Adrenal gland (tissue), 9 donors: ENCODE measurements at regions not wholly inside any gene's neighbourhood (a gene's known extent, or its start where the extent isn't known, plus 50 kb on each side); places are given as distances from the start of the nearest gene placed in this dataset.
"Not testable (repeated sequence)": the region's sequence is repeated elsewhere in the genome, so short reads cannot be mapped to it uniquely, and the experiment has no call there.

Experiments
- DNase-seq, 7 donors: peaks; one replicate each; pipeline ENCODE4 v3.0.0-alpha.2; 2019 to 2020
- H3K27ac ChIP-seq, 5 donors: fragments of 200-600 bp; sonication (generic) in 4 of 5; 1 replicate in 3 of 5; 2 replicates in 2 of 5; pipeline versions ENCODE4 v1.5.1 to v1.8.0; 2016 to 2020; ENCODE audit warnings: mild to moderate bottlenecking in 1 of 5
- H3K27me3 ChIP-seq: fragments of 200-600 bp; 2 replicates; pipeline ENCODE4 v1.8.0; 2021
- H3K36me3 ChIP-seq, 2 donors: fragments of 200-600 bp; replicated peaks in 1 of 2; 1 replicate in 1 of 2; 2 replicates in 1 of 2; pipeline versions ENCODE4 v1.5.1 to v1.8.0; 2018 to 2022
- H3K4me1 ChIP-seq, 2 donors: fragments of 200-600 bp; replicated peaks in 1 of 2; 1 replicate in 1 of 2; 2 replicates in 1 of 2; pipeline versions ENCODE4 v1.5.1 to v1.8.0; 2018 to 2021
- H3K4me3 ChIP-seq, 4 donors: fragments of 200-600 bp; sonication (generic) in 3 of 4; one replicate each; pipeline ENCODE4 v1.5.1; 2016 to 2018
- H3K9me3 ChIP-seq, 3 donors: fragments of 200-600 bp; sonication (generic) in 1 of 3; replicated peaks in 1 of 3; 1 replicate in 2 of 3; 2 replicates in 1 of 3; pipeline versions ENCODE4 v1.5.1 to v1.8.0; 2016 to 2021
- CTCF ChIP-seq, 6 experiments: fragments of 450-650 bp in 4 of 6; fragments of 200-600 bp in 2 of 6; sonication (generic) in 1 of 6; IDR thresholded peaks; 1 replicate in 5 of 6; 2 replicates in 1 of 6; pipeline versions ENCODE4 v1.5.1 to v1.8.0; 2016 to 2021; ENCODE audit warnings: antibody characterized with exemption in 6 of 6, mild to moderate bottlenecking in 2 of 6, moderate library complexity in 1 of 6
- POLR2A ChIP-seq, 2 donors: fragments of 450-650 bp; IDR thresholded peaks; one replicate each; pipeline ENCODE4 v1.6.1; 2017; ENCODE audit warnings: antibody characterized with exemption in 2 of 2, mild to moderate bottlenecking in 2 of 2, moderate library complexity in 1 of 2
- WGBS, 4 donors: extraction: QIAGEN DNeasy Blood & Tissue Kit in 2 of 4; methylation state at CpG; one replicate each; pipeline versions ENCODE4 v1.1.5 to v1.1.7; 2013 to 2017; 5-methylcytosine and 5-hydroxymethylcytosine counted together
- intact Hi-C, 2 donors: fragments of 100-400 bp; cut with DNase I; formaldehyde crosslinking; loops; one replicate each; pipeline versions ENCODE4 v1.14.1 to v1.15.0; 2022 to 2023
- donor health status: healthy with polysubstance abuse.
- donor health status: Bipolar disorder and iron deficiency.
- donor health status: DM: yes; HTN: yes; CAD: no.
- donor health status: DM: no; HTN: no; CAD: no.
- donor health status: DM: no; HTN: no; CAD: no.

DNA sequence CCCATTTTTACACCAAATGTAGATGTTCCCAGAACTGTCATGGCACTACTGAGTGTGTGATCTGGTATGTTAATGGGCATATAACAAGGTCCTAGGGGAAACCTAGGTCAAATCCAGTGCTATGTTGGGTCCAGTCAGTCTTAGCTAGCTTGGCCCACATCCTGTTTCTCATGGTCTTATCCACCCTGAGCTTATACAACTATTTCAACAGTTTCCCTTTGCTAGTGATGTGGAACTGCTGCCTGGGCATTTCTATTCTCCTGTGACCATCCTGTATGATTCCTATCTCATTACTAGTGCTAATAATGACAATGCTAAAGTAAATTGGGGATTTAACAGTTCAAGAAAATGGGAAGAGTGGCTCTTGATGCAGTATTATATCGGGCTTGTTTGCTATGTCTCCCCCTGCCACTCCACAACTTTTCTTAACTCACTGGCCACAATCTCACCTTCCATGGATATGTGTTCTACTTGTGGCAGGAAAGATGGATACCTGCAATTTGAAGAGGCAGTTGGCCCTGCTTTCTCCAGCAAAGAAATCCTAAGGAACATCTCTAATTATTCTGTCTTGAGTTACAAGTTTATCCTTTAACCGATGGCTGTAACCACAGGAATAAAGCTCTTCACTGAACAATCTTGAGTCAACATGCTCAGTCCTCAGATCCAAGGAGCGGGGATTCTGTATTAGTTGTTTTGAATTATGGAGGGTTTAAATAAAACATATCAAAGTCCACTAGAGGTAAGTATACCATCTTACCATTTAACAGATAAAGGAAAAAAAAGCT, 707.8 kb downstream of the XPNPEP1 start:
- Histone ChIP-seq H3K27ac (no peak overlapping the region), H3K9me3 (no peaks in the 10 kb centered on the region), H3K36me3 (no peaks in the 10 kb centered on the region), H3K4me1 (no peaks in the 10 kb centered on the region), H3K4me3 (no peak overlapping the region), H3K27me3 (no peaks in the 10 kb centered on the region)
- WGBS, 4 donors: 74 to 89% (median 80%) methylated on average over 3 of the region's 3 CpGs
- TF ChIP-seq POLR2A (IDR thresholded peaks at IDR 0.05) (no peak), CTCF (IDR thresholded peaks at IDR 0.05) (no peak)
- DNase-seq: no peak
- intact Hi-C loops: no loop called here

GRCh38 chr10:109214891-109215290, 708.4 kb downstream of the XPNPEP1 start:
- DNase-seq, H3K4me3 ChIP-seq, H3K27me3 ChIP-seq, H3K27ac ChIP-seq, H3K9me3 ChIP-seq, intact Hi-C loops, H3K4me1 ChIP-seq, H3K36me3 ChIP-seq: not testable (repeated sequence)
- 80 to 91% (median 86%) methylated on average over 3 of the region's 3 CpGs for WGBS, 4 donors

DNA sequence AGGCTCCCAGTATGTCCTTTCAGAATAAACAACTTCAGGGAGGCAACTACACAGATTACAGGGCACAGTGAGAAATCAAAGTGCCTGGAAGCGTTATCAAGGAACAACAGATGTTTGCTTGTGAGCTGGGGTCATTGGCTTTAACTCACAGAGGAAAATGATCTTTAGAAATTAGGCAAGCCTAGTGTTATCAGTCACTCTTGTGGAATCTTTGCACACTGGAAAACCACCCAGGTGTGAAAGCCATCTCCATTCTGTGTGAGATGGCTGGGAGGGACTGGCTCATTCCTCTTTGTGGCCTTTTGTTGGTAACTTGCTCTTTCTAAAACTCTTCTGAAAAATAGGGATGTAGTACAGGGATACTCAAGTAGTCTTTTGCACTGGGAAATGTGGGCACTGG, 716.0 kb downstream of the XPNPEP1 start:
- no peak for DNase-seq

GRCh38 chr10:109205929-109206585, 717.3 kb downstream of the XPNPEP1 start:
- no peak for TF ChIP-seq CTCF (IDR thresholded peaks at IDR 0.05)
- TF ChIP-seq POLR2A (IDR thresholded peaks at IDR 0.05): no peak
- no peak for DNase-seq
- no peak overlapping the region for H3K4me3 ChIP-seq
- H3K27ac ChIP-seq: no peak overlapping the region
- intact Hi-C loops: no loop called here
- H3K9me3 ChIP-seq: no peaks in the 10 kb centered on the region
- no peaks in the 10 kb centered on the region for H3K36me3 ChIP-seq
- 29 to 53% (median 34%) methylated on average over 3 of the region's 3 CpGs for WGBS, 4 donors
- H3K4me1 ChIP-seq: no peaks in the 10 kb centered on the region
- H3K27me3 ChIP-seq: no peaks in the 10 kb centered on the region

More for the DNA sequence above, 716.0 kb downstream of the XPNPEP1 start:
- Histone ChIP-seq H3K27ac (no peak overlapping the region), H3K36me3 (no peaks in the 10 kb centered on the region), H3K27me3 (no peaks in the 10 kb centered on the region), H3K4me1 (no peaks in the 10 kb centered on the region), H3K9me3 (no peaks in the 10 kb centered on the region), H3K4me3 (no peak overlapping the region)
- TF ChIP-seq CTCF (IDR thresholded peaks at IDR 0.05) (no peak), POLR2A (IDR thresholded peaks at IDR 0.05) (no peak)
- intact Hi-C loops: no loop called here
- WGBS, 4 donors: 68 to 81% (median 71%) methylated on average over 1 of the region's 1 CpG
